ENCODE measurements at regions not wholly inside any gene's neighbourhood (a gene's known extent, or its start where the extent isn't known, plus 50 kb on each side); places are given as distances from the start of the nearest gene placed in this dataset.

- H4K20me1 ChIP-seq (replicated peaks; ENCODE audit: control insufficient read depth, extremely low read depth, insufficient read depth, low read length), result no peaks in the 10 kb centered on the region
- TF ChIP-seq MAX (IDR thresholded peaks at IDR 0.05; ENCODE audit: insufficient read depth, insufficient read length) (no peak), CTCF (IDR thresholded peaks at IDR 0.05; ENCODE audit: extremely low read depth in 1 of 2, insufficient read depth in 1 of 2, low read depth in 1 of 2, low read length in 2 of 2) (no peak), MYC (IDR thresholded peaks at IDR 0.05; ENCODE audit: low read depth, low read length) (no peak), POLR2A (IDR thresholded peaks at IDR 0.05; ENCODE audit: low read depth, low read length) (no peak), GATA2 (IDR thresholded peaks at IDR 0.05; ENCODE audit: insufficient read depth, insufficient read length, low read depth, low read length) (no peak), JUN (IDR thresholded peaks at IDR 0.05; ENCODE audit: borderline replicate concordance, insufficient read depth, insufficient read length, low read depth) (no peak), EZH2 (IDR thresholded peaks at IDR 0.05; ENCODE audit: borderline replicate concordance, low read depth, low read length, severe bottlenecking) (no peak), FOS (IDR thresholded peaks at IDR 0.05; ENCODE audit: borderline replicate concordance, insufficient read depth, low read length) (no peak)
- no peak overlapping the region for H3K4me2 ChIP-seq (ENCODE audit: insufficient read depth, low read length)
- no peak for DNase-seq (ENCODE audit: low read depth, low spot score)
- no peak overlapping the region for H3K9ac ChIP-seq (replicated peaks; ENCODE audit: extremely low read depth, insufficient read depth, low read length)
- intact Hi-C loops (cut with micrococcal nuclease) (no loop called here), dilution Hi-C loops (cut with MboI; ENCODE audit: extremely low pct_ligation_motif_present, low sequenced_read_pairs) (no loop called here)
- no peak overlapping the region for H3K4me3 ChIP-seq (replicated peaks in 1 of 3; ENCODE audit: insufficient read depth in 1 of 3, low read depth in 1 of 3, low read length in 3 of 3)
- H3K27me3 ChIP-seq (ENCODE audit: control insufficient read depth in 2 of 2, insufficient read depth in 2 of 2, low read length in 2 of 2), result no peaks in the 10 kb centered on the region
- no peak for FAIRE-seq
- no peaks in the 10 kb centered on the region for H3K9me3 ChIP-seq (replicated peaks; ENCODE audit: control insufficient read depth, insufficient read depth, low read length)
- ChIA-PET POLR2A (no interaction called here), CTCF (interaction anchor here (1.8 kb wide), 1 partner anchor 221 kb away, joined by 16 read pairs; no protein-coding TSS in a partner anchor)
- no peak overlapping the region for H3K27ac ChIP-seq (ENCODE audit: insufficient read depth, low read depth, low read length)
- no peak overlapping the region for H2AFZ ChIP-seq (ENCODE audit: low read depth, low read length)
- no TSS peak for BruUV-seq (replicated peaks)
- H3K4me1 ChIP-seq (ENCODE audit: control insufficient read depth, extremely low read depth, insufficient read depth, low read length), result no peaks in the 10 kb centered on the region
- no peaks in the 10 kb centered on the region for H3K79me2 ChIP-seq (ENCODE audit: control insufficient read depth, insufficient read depth, low read length)
- H3K9me1 ChIP-seq (replicated peaks; ENCODE audit: control insufficient read depth, extremely low read depth, insufficient read depth, low read length), result no peaks in the 10 kb centered on the region
- no peaks in the 10 kb centered on the region for H3K36me3 ChIP-seq (ENCODE audit: control insufficient read depth in 2 of 2, extremely low read depth in 1 of 2, insufficient read depth in 2 of 2, low read length in 2 of 2)
Measured at GRCh38 chr2:18741191-18741590, 151.8 kb upstream of the NT5C1B start.

Measured in endothelial cell of umbilical vein (primary cell).